ENCODE measurements at regions not wholly inside any gene's neighbourhood (a gene's known extent, or its start where the extent isn't known, plus 50 kb on each side); places are given as distances from the start of the nearest gene placed in this dataset.

DNA sequence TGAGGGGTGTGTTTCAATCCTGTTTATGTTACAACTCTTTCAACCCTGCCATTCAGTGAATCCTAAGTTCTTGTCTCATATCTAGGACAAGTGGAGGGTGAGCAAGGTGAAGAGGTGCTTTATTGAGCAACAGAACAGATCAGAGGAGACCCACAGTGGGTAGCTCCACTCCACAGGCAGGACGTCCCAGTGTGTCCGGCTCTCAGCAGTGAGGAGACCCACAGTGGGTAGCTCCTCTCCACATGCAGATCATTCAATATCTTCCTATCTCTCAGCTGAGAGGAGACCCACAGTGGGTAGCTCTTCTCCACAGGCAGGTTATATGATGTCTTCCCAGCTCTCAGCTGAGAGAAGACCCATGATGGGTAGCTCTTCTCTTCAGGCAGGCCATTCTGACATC, 556.7 kb downstream of the SI start (continued):
- TF ChIP-seq ZNF407 (IDR thresholded peaks at IDR 0.05; ENCODE audit: low read depth) (no peak), ZBTB7A (IDR thresholded peaks at IDR 0.05; ENCODE audit: borderline replicate concordance, control insufficient read depth, low read depth, low read length) (no peak), BRD9 (IDR thresholded peaks at IDR 0.05; ENCODE audit: low read depth, partially characterized antibody) (no peak), ETV6 (IDR thresholded peaks at IDR 0.05; ENCODE audit: borderline replicate concordance in 1 of 2, low read depth in 2 of 2, low read length in 1 of 2) (no peak), ETV6 (CRISPR knock-in tag; IDR thresholded peaks at IDR 0.05; ENCODE audit: borderline replicate concordance) (no peak), HIVEP1 (CRISPR knock-in tag; IDR thresholded peaks at IDR 0.05) (no peak)
- TF ChIP-seq, protein P1, sequence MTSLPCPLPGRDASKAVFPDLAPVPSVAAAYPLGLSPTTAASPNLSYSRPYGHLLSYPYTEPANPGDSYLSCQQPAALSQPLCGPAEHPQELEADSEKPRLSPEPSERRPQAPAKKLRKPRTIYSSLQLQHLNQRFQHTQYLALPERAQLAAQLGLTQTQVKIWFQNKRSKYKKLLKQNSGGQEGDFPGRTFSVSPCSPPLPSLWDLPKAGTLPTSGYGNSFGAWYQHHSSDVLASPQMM (CRISPR knock-in tag; IDR thresholded peaks at IDR 0.05), result no peak
